ENCODE measurements at regions not wholly inside any gene's neighbourhood (a gene's known extent, or its start where the extent isn't known, plus 50 kb on each side); places are given as distances from the start of the nearest gene placed in this dataset.

DNA sequence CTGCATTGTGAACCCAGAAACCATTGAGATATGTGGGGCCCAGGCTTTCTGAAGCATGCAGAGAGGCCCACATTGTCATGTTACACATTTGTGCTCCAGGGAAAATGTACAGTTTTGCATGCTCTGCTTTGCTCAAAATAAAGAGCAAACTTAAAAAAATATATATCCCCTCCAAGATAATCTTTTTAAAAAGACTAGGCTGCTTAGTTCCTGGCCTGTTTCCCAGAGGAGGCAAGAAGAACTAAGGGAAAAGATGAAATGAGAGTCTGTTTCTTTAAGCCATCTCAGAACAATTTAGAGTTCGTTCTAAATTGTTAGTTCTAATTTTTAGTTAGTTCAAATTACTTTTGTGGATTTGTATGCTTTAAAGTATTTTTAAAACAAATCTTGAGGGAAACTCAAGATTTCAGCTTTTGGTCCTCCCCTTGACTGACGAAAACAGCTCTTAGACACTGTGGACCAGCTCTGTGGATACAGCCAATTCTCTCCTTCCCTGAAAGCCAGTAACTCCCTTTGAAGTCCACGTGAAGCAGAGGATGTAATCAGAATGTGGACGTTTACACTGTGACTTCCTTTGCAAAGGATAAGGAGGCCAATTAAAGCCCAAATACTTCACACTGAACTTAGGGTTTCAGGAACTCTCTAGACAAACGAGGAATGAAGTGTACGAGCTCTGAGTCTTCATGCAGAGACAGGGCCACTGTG is 84.7 kb downstream of the CD164 start:
- Histone ChIP-seq H3K4me3 (no peak overlapping the region), H3K27ac (peak overlapping the region; percentile 75 to 85 (median 82)), H3K9me3 (no peaks in the 10 kb centered on the region), H3K27me3 (no peaks in the 10 kb centered on the region), H3K4me1 (peaks cover 5 to 74% (median 38%) of the 10 kb centered on the region in 4 donors), H3K36me3 (no peaks in the 10 kb centered on the region)
- in situ Hi-C loops (cut with MboI; ENCODE audit: low pct_ligation_motif_present in 1 of 4, low pct_unique_long_range_greater_than_20kb in 1 of 4, low sequenced_read_pairs in 3 of 4) (no loop called here), intact Hi-C loops (cut with DNase I; ENCODE audit: low total_unique reads) (no loop called here)
- DNase-seq = no peak
- TF ChIP-seq CTCF (IDR thresholded peaks at IDR 0.05) (no peak), EP300 (IDR thresholded peaks at IDR 0.05; ENCODE audit: low read depth) (no peak), POLR2AphosphoS5 (IDR thresholded peaks at IDR 0.05) (no peak), POLR2A (IDR thresholded peaks at IDR 0.05) (no peak)
- WGBS, 2 donors (ENCODE audit: low coverage in 1 of 2) = 28 to 31% methylated on average over 6 of the region's 6 CpGs

DNA sequence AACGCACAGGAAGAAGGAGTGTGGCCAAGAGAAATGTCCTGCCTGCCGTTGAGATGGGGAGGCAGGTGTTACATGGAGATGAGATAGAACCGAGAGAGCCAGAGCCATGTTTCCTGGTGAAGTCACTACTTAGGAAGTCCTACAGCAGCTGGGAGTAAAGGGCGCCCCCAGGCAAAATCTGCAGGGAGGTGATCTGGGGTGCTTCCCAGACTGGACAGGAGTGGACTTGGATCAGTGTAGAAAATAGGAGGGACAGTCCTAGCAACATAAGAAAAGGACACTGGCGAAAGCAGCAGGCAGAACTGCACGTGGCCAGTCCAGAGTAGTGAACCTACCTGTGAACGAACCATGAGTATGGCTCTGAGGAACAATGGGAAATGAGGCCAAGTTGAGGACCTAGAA is 85.3 kb downstream of the CD164 start:
- no peaks in the 10 kb centered on the region for H3K9me3 ChIP-seq
- in situ Hi-C loops (cut with MboI; ENCODE audit: low pct_ligation_motif_present in 1 of 4, low pct_unique_long_range_greater_than_20kb in 1 of 4, low sequenced_read_pairs in 3 of 4) (no loop called here), intact Hi-C loops (cut with DNase I; ENCODE audit: low total_unique reads) (no loop called here)
- H3K4me1 ChIP-seq = peaks cover 5 to 80% (median 42%) of the 10 kb centered on the region in 4 donors
- H3K27ac ChIP-seq = peak overlapping the region; percentile 75 to 85 (median 82)
- no peak for TF ChIP-seq POLR2A (IDR thresholded peaks at IDR 0.05)
- no peak for TF ChIP-seq EP300 (IDR thresholded peaks at IDR 0.05; ENCODE audit: low read depth)
- TF ChIP-seq CTCF (IDR thresholded peaks at IDR 0.05) = no peak
- no peak for TF ChIP-seq POLR2AphosphoS5 (IDR thresholded peaks at IDR 0.05)
- no peak overlapping the region for H3K4me3 ChIP-seq
- H3K36me3 ChIP-seq = no peaks in the 10 kb centered on the region
- 67 to 100% methylated on average over 1 to 7 of the region's 7 CpGs for WGBS, 2 donors (ENCODE audit: low coverage in 1 of 2)
- H3K27me3 ChIP-seq = no peaks in the 10 kb centered on the region
- DNase-seq = no peak

DNA sequence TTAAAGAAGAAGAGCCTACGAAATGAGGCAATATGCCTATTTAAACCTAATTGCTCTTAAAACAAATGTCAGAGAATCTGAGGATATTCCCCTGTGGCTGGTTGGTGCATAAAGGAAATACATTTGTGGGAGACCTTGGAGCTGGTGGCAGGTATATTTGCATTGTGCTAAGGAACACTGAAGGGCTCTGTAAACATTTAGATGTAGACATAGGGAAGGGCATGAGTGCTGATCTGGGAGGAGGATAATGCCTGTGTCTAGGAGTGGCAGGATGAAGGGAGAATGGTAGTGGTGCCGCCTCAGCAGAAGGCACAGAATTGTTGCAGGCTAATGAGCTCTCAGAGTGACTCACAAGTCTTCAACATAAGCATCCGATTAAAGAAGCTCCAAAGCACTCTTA is 85.8 kb downstream of the CD164 start:
- intact Hi-C loops (cut with DNase I; ENCODE audit: low total_unique reads) = no loop called here
- peak; percentile 44 for TF ChIP-seq EP300 (IDR thresholded peaks at IDR 0.05; ENCODE audit: low read depth)
- peak in 2 of 5 experiments; percentile 54 to 57 for TF ChIP-seq CTCF (IDR thresholded peaks at IDR 0.05)
- peak; percentile 61 for TF ChIP-seq POLR2A (IDR thresholded peaks at IDR 0.05)
- peak in 2 of 3 donors; percentile 64 to 78 for TF ChIP-seq POLR2AphosphoS5 (IDR thresholded peaks at IDR 0.05)
- no peaks in the 10 kb centered on the region for H3K36me3 ChIP-seq
- peaks cover 5 to 85% (median 46%) of the 10 kb centered on the region in 4 donors for H3K4me1 ChIP-seq
- no peaks in the 10 kb centered on the region for H3K9me3 ChIP-seq
- H3K27me3 ChIP-seq = no peaks in the 10 kb centered on the region
- 50 to 53% methylated on average over 2 to 3 of the region's 3 CpGs for WGBS, 2 donors (ENCODE audit: low coverage in 1 of 2)
- H3K27ac ChIP-seq = peak overlapping the region; percentile 75 to 85 (median 82)
- DNase-seq = peak; percentile 68
- in situ Hi-C loops (cut with MboI; ENCODE audit: low pct_ligation_motif_present in 1 of 4, low pct_unique_long_range_greater_than_20kb in 1 of 4, low sequenced_read_pairs in 3 of 4) = no loop called here
- H3K4me3 ChIP-seq = no peak overlapping the region

- Histone ChIP-seq H3K36me3 (no peaks in the 10 kb centered on the region), H3K4me1 (peaks cover 5 to 79% (median 45%) of the 10 kb centered on the region in 4 donors), H3K4me3 (no peak overlapping the region), H3K9me3 (no peaks in the 10 kb centered on the region), H3K27me3 (no peaks in the 10 kb centered on the region), H3K27ac (peak overlapping the region; percentile 75 to 85 (median 82))
- in situ Hi-C loops (cut with MboI; ENCODE audit: low pct_ligation_motif_present in 1 of 4, low pct_unique_long_range_greater_than_20kb in 1 of 4, low sequenced_read_pairs in 3 of 4) = no loop called here
- intact Hi-C loops (cut with DNase I; ENCODE audit: low total_unique reads) = no loop called here
- WGBS, 2 donors (ENCODE audit: low coverage in 1 of 2) = 37 to 56% methylated on average over 2 to 3 of the region's 3 CpGs
- no peak for DNase-seq
- TF ChIP-seq CTCF (IDR thresholded peaks at IDR 0.05) = no peak
- no peak for TF ChIP-seq EP300 (IDR thresholded peaks at IDR 0.05; ENCODE audit: low read depth)
- no peak for TF ChIP-seq POLR2AphosphoS5 (IDR thresholded peaks at IDR 0.05)
- no peak for TF ChIP-seq POLR2A (IDR thresholded peaks at IDR 0.05)
Observed at GRCh38 chr6:109295774-109296156, 86.5 kb downstream of the CD164 start.
